ENCODE measurements at regions not wholly inside any gene's neighbourhood (a gene's known extent, or its start where the extent isn't known, plus 50 kb on each side); places are given as distances from the start of the nearest gene placed in this dataset.

DNA sequence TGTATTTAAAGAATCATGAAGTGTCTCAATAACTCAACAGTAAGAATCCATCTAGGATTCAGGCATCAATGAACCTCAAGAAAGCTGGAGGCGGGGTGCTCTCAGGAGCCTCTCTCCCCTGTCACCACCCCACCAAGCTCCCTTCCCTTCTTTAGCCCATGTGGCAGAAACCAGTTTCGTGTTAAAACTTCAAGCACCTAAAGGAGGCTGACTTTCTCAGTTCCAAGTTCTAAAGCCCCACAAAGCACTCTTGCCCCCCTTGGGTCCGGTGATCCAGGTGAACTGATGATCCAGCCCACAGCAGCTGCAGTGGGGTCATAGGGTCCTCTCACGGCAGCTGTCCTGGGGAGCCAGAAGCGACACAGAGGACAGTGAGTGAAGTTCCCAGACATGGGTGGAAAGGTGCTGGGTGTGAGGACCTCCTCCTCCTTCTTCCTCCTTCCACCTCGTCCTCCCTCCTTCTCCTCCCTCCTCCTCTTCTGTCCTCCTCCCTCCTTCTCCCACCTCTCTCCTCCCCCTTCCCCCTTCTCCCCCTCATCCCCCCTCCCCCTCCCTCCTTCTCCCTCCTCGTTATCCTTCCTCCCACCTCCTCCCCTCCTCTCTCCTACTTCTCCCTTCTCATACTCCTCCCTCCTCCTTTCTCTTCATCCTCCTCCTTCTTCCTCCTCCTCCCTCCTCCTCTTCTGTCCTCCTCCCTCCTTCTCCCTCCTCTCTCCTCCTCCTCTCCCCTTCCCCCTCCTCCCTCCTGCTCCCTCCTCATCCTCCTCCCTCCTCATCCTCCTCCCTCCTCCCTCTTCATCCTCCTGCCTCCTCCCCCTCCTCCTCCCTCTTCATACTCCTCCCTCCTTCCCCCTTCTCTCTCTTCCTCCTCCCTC lies 192.4 kb upstream of the AGAP1 start:
- TF ChIP-seq, protein P1, sequence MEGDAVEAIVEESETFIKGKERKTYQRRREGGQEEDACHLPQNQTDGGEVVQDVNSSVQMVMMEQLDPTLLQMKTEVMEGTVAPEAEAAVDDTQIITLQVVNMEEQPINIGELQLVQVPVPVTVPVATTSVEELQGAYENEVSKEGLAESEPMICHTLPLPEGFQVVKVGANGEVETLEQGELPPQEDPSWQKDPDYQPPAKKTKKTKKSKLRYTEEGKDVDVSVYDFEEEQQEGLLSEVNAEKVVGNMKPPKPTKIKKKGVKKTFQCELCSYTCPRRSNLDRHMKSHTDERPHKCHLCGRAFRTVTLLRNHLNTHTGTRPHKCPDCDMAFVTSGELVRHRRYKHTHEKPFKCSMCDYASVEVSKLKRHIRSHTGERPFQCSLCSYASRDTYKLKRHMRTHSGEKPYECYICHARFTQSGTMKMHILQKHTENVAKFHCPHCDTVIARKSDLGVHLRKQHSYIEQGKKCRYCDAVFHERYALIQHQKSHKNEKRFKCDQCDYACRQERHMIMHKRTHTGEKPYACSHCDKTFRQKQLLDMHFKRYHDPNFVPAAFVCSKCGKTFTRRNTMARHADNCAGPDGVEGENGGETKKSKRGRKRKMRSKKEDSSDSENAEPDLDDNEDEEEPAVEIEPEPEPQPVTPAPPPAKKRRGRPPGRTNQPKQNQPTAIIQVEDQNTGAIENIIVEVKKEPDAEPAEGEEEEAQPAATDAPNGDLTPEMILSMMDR (IDR thresholded peaks at IDR 0.05; ENCODE audit: insufficient read depth, low read depth, low read length, missing control alignments) = no peak
- no peak overlapping the region for H3K4me3 ChIP-seq (ENCODE audit: low read depth, low read length)
- no peak for DNase-seq (ENCODE audit: low read depth)

DNA sequence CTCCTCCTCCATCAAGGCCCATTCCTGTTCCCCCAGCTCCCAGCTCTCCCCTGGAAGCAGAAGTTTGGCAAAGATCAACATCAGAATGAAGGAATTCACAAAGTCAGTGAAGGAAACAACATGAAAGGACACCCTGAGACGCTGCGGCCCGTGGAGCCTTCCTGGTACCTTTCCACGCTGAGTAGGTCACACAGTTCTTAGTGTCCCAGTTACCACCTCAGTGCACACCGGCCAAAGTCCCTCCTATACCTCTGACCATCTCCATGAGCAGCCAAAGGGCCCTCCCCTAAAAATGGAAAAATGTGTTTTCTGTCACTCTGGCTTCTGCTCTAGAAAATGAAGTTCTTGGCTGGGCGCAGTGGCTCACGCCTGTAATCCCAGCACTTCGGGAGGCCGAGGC lies 191.6 kb upstream of the AGAP1 start:
- TF ChIP-seq, protein P1 (IDR thresholded peaks at IDR 0.05; ENCODE audit: insufficient read depth, low read depth, low read length, missing control alignments) = no peak
- no peak overlapping the region for H3K4me3 ChIP-seq (ENCODE audit: low read depth, low read length)
- DNase-seq (ENCODE audit: low read depth) = no peak

DNA sequence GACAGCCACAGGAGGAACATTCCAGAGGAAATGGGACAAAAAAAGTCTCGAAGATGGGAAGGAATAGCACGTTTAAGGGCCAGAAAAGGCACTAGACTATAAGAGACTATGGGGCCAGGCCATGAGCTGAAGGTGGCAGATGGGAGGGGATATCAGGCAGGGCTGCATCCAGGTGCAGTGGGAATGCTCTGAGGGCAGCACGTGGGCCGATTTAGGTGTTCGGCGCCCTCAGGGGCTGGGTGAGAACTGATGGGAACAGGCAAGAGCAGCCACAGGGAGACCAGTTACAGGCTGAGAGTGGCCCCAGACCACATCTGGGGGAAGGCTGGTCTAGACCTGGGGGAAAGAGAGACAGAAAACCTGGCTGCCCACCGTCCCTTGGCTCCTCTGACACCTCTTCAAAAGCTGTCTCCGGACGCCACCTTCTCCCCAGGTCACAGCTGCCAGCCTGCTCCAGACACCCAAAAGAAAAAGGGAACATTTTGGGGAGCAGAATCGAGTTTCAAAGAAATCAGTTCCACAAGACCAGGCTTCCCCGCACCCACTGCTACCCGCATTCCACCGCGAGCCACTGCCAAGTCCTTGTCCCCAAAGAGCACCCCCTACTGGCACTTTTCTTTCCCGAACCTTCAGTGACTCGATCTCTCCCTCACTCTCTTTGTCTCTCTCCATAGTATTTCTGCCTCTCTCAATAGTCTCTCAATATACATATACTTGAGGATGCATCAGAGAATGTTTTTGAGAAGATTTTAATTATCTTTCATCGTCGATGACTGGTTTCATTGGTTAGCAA lies 190.1 kb upstream of the AGAP1 start:
- DNase-seq (ENCODE audit: low read depth) = no peak
- no peak overlapping the region for H3K4me3 ChIP-seq (ENCODE audit: low read depth, low read length)
- TF ChIP-seq, protein P1 (IDR thresholded peaks at IDR 0.05; ENCODE audit: insufficient read depth, low read depth, low read length, missing control alignments) = no peak

DNA sequence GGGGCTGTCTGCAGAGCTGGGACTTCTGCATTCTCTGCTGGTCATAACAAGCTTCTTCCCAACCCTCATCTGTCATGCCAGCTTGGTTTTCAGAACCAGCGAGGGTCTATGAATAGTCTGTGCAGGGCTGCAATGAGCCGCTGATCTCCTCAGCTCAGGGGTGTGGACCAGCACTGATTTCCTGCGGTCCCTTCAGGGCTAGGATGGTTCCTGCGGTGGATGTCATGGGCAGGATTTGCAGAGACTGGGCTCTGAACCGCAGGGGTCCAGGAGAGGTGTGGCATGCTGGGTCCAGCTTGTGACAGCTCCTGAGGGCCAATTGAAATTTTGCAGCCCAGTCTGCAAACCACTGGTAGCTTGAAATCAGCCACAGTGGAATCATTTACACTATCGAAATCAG lies 188.2 kb upstream of the AGAP1 start:
- TF ChIP-seq, protein P1 (IDR thresholded peaks at IDR 0.05; ENCODE audit: insufficient read depth, low read depth, low read length, missing control alignments) = no peak
- no peak overlapping the region for H3K4me3 ChIP-seq (ENCODE audit: low read depth, low read length)
- no peak for DNase-seq (ENCODE audit: low read depth)

DNA sequence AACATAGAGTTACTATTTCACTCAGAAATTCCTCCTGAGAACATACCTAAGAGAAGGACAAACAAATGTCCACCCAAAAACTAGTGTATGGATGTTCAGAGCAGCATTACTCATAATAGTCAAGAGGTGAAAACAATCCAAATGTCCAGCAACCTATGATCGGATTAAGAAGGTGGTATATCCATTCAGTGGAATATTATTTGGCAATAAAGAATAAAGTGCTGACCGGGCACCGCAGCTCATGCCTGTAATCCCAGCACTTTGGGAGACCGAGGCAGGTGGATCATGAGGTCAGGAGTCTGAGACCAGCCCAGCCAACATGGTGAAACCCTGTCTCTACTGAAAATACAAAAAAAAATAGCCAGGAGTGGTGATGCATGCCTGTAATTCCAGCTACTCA lies 182.8 kb upstream of the AGAP1 start:
- DNase-seq (ENCODE audit: low read depth) = no peak
- TF ChIP-seq, protein P1 (IDR thresholded peaks at IDR 0.05; ENCODE audit: insufficient read depth, low read depth, low read length, missing control alignments) = no peak
- no peak overlapping the region for H3K4me3 ChIP-seq (ENCODE audit: low read depth, low read length)

DNA sequence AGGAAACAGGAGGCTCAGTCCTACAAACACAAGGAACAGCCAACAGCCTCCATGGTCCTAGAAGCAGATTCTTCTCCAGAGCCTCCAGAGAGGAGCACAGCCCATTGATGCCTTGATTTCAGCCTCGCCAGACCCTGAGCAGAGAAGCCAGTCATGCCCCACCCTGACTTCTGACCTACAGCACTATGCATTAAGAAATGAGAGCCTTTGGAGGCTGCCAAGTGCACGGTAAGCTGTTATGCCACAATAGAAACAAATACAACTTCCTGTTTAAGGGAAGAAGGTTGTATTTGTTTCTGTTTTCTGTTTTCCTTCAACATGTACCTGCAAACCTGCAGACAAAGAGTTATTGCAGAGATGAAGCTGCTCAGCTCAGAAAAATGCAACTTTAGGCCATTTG lies 181.3 kb upstream of the AGAP1 start:
- TF ChIP-seq, protein P1 (IDR thresholded peaks at IDR 0.05; ENCODE audit: insufficient read depth, low read depth, low read length, missing control alignments) = no peak
- no peak for DNase-seq (ENCODE audit: low read depth)
- no peak overlapping the region for H3K4me3 ChIP-seq (ENCODE audit: low read depth, low read length)
